ENCODE measurements at regions not wholly inside any gene's neighbourhood (a gene's known extent, or its start where the extent isn't known, plus 50 kb on each side); places are given as distances from the start of the nearest gene placed in this dataset.
"Not testable (repeated sequence)": the region's sequence is repeated elsewhere in the genome, so short reads cannot be mapped to it uniquely, and the experiment has no call there.

- no peak for DNase-seq
Measured at GRCh38 chr17:33572615-33573014, 279.5 kb upstream of the ASIC2 start.

- DNase-seq: no peak
Measured at GRCh38 chr17:33574942-33575445, 281.9 kb upstream of the ASIC2 start.

GRCh38 chr17:33579740-33580139 lies 286.6 kb upstream of the ASIC2 start:
- DNase-seq: not testable (repeated sequence)

- no peak for DNase-seq
Measured at GRCh38 chr17:33580215-33580614, 287.1 kb upstream of the ASIC2 start.

GRCh38 chr17:33582661-33583060 lies 289.6 kb upstream of the ASIC2 start:
- no peak for DNase-seq

GRCh38 chr17:33583518-33584417 lies 290.7 kb upstream of the ASIC2 start:
- DNase-seq: peak; percentile 5 to 36

- DNase-seq: no peak
Measured at GRCh38 chr17:33593991-33594390, 300.9 kb upstream of the ASIC2 start.

GRCh38 chr17:33595828-33596227 lies 302.7 kb upstream of the ASIC2 start:
- DNase-seq: no peak

GRCh38 chr17:33596899-33597298 lies 303.8 kb upstream of the ASIC2 start:
- DNase-seq: no peak

GRCh38 chr17:33598797-33599196 lies 305.7 kb upstream of the ASIC2 start:
- DNase-seq: no peak

GRCh38 chr17:33602981-33603380 lies 309.9 kb upstream of the ASIC2 start:
- DNase-seq: peak in 1 of 2 experiments; percentile 15

GRCh38 chr17:33603789-33604188 lies 310.7 kb upstream of the ASIC2 start:
- DNase-seq: no peak

GRCh38 chr17:33611532-33611931 lies 318.4 kb upstream of the ASIC2 start:
- DNase-seq: no peak

GRCh38 chr17:33615861-33616260 lies 322.8 kb upstream of the ASIC2 start:
- DNase-seq: peak; percentile 42 to 70

GRCh38 chr17:33623841-33624240 lies 330.7 kb upstream of the ASIC2 start:
- DNase-seq: peak in 1 of 2 experiments; percentile 15

- DNase-seq: no peak
Measured at GRCh38 chr17:33628500-33629346, 335.6 kb upstream of the ASIC2 start.

- no peak for DNase-seq
Measured at GRCh38 chr17:33633446-33633845, 340.4 kb upstream of the ASIC2 start.

GRCh38 chr17:33637534-33637933 lies 344.4 kb upstream of the ASIC2 start:
- DNase-seq: no peak

- no peak for DNase-seq
Measured at GRCh38 chr17:33639103-33639880, 346.2 kb upstream of the ASIC2 start.

GRCh38 chr17:33640629-33641028 lies 347.5 kb upstream of the ASIC2 start:
- DNase-seq: peak in 1 of 2 experiments; percentile 17

- peak in 1 of 2 experiments; percentile 1 for DNase-seq
Measured at GRCh38 chr17:33642002-33642401, 348.9 kb upstream of the ASIC2 start.

- DNase-seq: peak in 1 of 2 experiments; percentile 10
Measured at GRCh38 chr17:33647956-33648355, 354.9 kb upstream of the ASIC2 start.

GRCh38 chr17:33650304-33650703 lies 357.2 kb upstream of the ASIC2 start:
- DNase-seq: no peak
